Liver (tissue), 8 donors: ENCODE measurements at regions not wholly inside any gene's neighbourhood (a gene's known extent, or its start where the extent isn't known, plus 50 kb on each side); places are given as distances from the start of the nearest gene placed in this dataset.

ENCODE experiments used
- DNase-seq: peaks from one replicate; pipeline ENCODE4 v3.0.0-alpha.2; 2017; ENCODE audit warnings: low spot score
- H3K27ac ChIP-seq, 2 donors: one replicate each; pipeline ENCODE4 v1.7.0; 2013; ENCODE audit warnings: inconsistent platforms in 2 of 2, low read length in 2 of 2, control low read depth in 1 of 2, low read depth in 1 of 2, mild to moderate bottlenecking in 1 of 2
- H3K27me3 ChIP-seq, 4 donors: one replicate each; pipeline versions ENCODE4 v1.6.1 to v1.7.0; 2013; ENCODE audit warnings: low read length in 3 of 4, inconsistent platforms in 1 of 4, mild to moderate bottlenecking in 1 of 4, moderate library complexity in 1 of 4; ENCODE audit not compliant: control insufficient read depth in 4 of 4, insufficient read depth in 4 of 4
- H3K36me3 ChIP-seq, 4 donors: one replicate each; pipeline versions ENCODE4 v1.6.1 to v1.7.0; 2013; ENCODE audit warnings: low read length in 3 of 4, mild to moderate bottlenecking in 3 of 4, low read depth in 1 of 4, moderate library complexity in 1 of 4; ENCODE audit not compliant: control insufficient read depth in 4 of 4, insufficient read depth in 3 of 4
- H3K4me1 ChIP-seq, 4 donors: one replicate each; pipeline versions ENCODE4 v1.6.1 to v1.7.0; 2013; ENCODE audit warnings: low read length in 3 of 4, mild to moderate bottlenecking in 3 of 4, moderate library complexity in 1 of 4; ENCODE audit not compliant: control insufficient read depth in 4 of 4, insufficient read depth in 4 of 4
- H3K4me3 ChIP-seq, 3 donors: one replicate each; pipeline versions ENCODE4 v1.6.1 to v1.7.0; 2013; ENCODE audit warnings: low read length in 3 of 3, control low read depth in 1 of 3, low read depth in 1 of 3, mild to moderate bottlenecking in 1 of 3
- H3K9ac ChIP-seq, 2 donors: one replicate each; pipeline ENCODE4 v1.7.0; 2013; ENCODE audit warnings: low read length in 2 of 2, mild to moderate bottlenecking in 2 of 2, moderate library complexity in 2 of 2, control low read depth in 1 of 2, low read depth in 1 of 2
- H3K9me3 ChIP-seq, 4 donors: one replicate each; pipeline versions ENCODE4 v1.6.1 to v1.7.0; 2013; ENCODE audit warnings: low read length in 3 of 4; ENCODE audit not compliant: control insufficient read depth in 4 of 4
- CTCF ChIP-seq: fragments of 150-350 bp; IDR thresholded peaks from 2 replicates; pipeline ENCODE4 v1.5.1; 2017; ENCODE audit warnings: improper control_type of control experiment, low read depth, low read length; ENCODE audit not compliant: missing input control
- FOXA1 ChIP-seq: IDR thresholded peaks from 2 replicates; pipeline ENCODE4 v1.6.1; 2016; ENCODE audit warnings: antibody characterized with exemption
- FOXA2 ChIP-seq: IDR thresholded peaks from 2 replicates; pipeline ENCODE4 v1.6.1; 2016; ENCODE audit warnings: antibody characterized with exemption
- GABPA ChIP-seq, 2 donors: IDR thresholded peaks in 1 of 2; conservative IDR thresholded peaks in 1 of 2; 2 replicates each; pipeline ENCODE4 v1.6.1; 2016; ENCODE audit warnings: antibody characterized with exemption in 2 of 2, mild to moderate bottlenecking in 1 of 2, moderate library complexity in 1 of 2
- HNF4G ChIP-seq: IDR thresholded peaks from 2 replicates; pipeline ENCODE4 v1.6.1; 2016; ENCODE audit warnings: antibody characterized with exemption
- NR2F2 ChIP-seq: IDR thresholded peaks from 2 replicates; pipeline ENCODE4 v1.6.1; 2016; ENCODE audit warnings: antibody characterized with exemption
- RAD21 ChIP-seq, 2 donors: IDR thresholded peaks; 2 replicates each; pipeline ENCODE4 v1.6.1; 2016; ENCODE audit warnings: antibody characterized with exemption in 2 of 2, mild to moderate bottlenecking in 2 of 2
- REST ChIP-seq: IDR thresholded peaks from 2 replicates; pipeline ENCODE4 v1.6.1; 2016; ENCODE audit warnings: antibody characterized with exemption, mild to moderate bottlenecking
- RXRA ChIP-seq, 2 donors: IDR thresholded peaks; 2 replicates each; pipeline ENCODE4 v1.6.1; 2017 to 2018; ENCODE audit warnings: antibody characterized with exemption in 2 of 2, mild to moderate bottlenecking in 1 of 2
- SP1 ChIP-seq: IDR thresholded peaks from 2 replicates; pipeline ENCODE4 v1.6.1; 2018; ENCODE audit warnings: antibody characterized with exemption, mild to moderate bottlenecking
- TAF1 ChIP-seq: conservative IDR thresholded peaks from 2 replicates; pipeline ENCODE4 v1.6.1; 2016; ENCODE audit warnings: antibody characterized with exemption, mild to moderate bottlenecking
- WGBS: extraction: QIAGEN DNeasy Blood & Tissue Kit; methylation state at CpG from one replicate; pipeline ENCODE4 v1.1.7; 2013; 5-methylcytosine and 5-hydroxymethylcytosine counted together
- TF ChIP-seq, protein P1 (sequence below): IDR thresholded peaks from 2 replicates; pipeline ENCODE4 v1.6.1; 2016; ENCODE audit warnings: antibody characterized with exemption
- TF ChIP-seq, protein P2 (sequence below): IDR thresholded peaks from 2 replicates; pipeline ENCODE4 v1.6.1; 2016; ENCODE audit warnings: antibody characterized with exemption
- donor health status: healthy.
- donor health status: healthy.
- donor health status: healthy.
- donor health status: healthy.
- donor health status: healthy.

- WGBS, result 78% methylated on average over 2 of the region's 2 CpGs
- Histone ChIP-seq H3K36me3 (no peaks in the 10 kb centered on the region), H3K4me3 (no peak overlapping the region), H3K9me3 (no peaks in the 10 kb centered on the region), H3K4me1 (no peaks in the 10 kb centered on the region), H3K9ac (no peak overlapping the region), H3K27me3 (no peaks in the 10 kb centered on the region), H3K27ac (no peak overlapping the region)
- no peak for DNase-seq
- TF ChIP-seq, protein P1, sequence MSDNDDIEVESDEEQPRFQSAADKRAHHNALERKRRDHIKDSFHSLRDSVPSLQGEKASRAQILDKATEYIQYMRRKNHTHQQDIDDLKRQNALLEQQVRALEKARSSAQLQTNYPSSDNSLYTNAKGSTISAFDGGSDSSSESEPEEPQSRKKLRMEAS, result no peak
- TF ChIP-seq CTCF (no peak), GABPA (IDR thresholded peaks at IDR 0.05 in 1 of 2, conservative IDR thresholded peaks at IDR 0.05 in 1 of 2) (no peak), FOXA1 (no peak)
- TF ChIP-seq, protein P2, sequence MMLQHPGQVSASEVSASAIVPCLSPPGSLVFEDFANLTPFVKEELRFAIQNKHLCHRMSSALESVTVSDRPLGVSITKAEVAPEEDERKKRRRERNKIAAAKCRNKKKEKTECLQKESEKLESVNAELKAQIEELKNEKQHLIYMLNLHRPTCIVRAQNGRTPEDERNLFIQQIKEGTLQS, result no peak
Measured at GRCh38 chr13:74912898-74913297, 569.1 kb downstream of the TBC1D4 start.

DNA sequence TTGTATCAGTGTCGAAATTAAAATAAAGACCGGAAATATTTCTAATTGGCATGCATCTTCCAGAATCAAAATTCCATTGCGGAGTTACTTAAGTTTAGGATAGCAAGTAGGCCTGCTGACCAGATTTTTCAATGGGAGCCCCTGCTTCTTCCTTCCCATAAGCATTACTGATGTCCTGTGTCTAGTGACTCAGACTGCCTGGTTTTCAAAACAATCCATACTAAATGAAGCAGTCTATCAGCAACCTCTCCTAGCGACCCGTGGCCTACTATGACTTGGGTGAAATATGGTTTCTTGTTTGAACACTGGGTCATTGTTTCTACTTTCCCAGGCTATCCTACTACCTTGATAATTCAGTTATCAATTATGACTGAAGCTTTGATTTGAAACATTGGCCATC lies 571.6 kb downstream of the TBC1D4 start:
- H3K9me3 ChIP-seq, result no peaks in the 10 kb centered on the region
- DNase-seq, result no peak
- WGBS, result 91% methylated on average over 5 of the region's 5 CpGs
- no peak overlapping the region for H3K9ac ChIP-seq
- no peak overlapping the region for H3K27ac ChIP-seq
- H3K4me1 ChIP-seq, result no peaks in the 10 kb centered on the region
- no peak overlapping the region for H3K4me3 ChIP-seq
- no peaks in the 10 kb centered on the region for H3K27me3 ChIP-seq
- H3K36me3 ChIP-seq, result no peaks in the 10 kb centered on the region
- TF ChIP-seq, protein P2, result no peak
- TF ChIP-seq NR2F2 (no peak), TAF1 (no peak), REST (no peak), FOXA2 (no peak), RXRA (IDR thresholded peaks at IDR 0.05) (no peak), RAD21 (IDR thresholded peaks at IDR 0.05) (no peak), HNF4G (no peak), SP1 (no peak), CTCF (no peak), GABPA (IDR thresholded peaks at IDR 0.05 in 1 of 2, conservative IDR thresholded peaks at IDR 0.05 in 1 of 2) (no peak), FOXA1 (no peak)
